IMR-90 (cell line): ENCODE measurements at regions not wholly inside any gene's neighbourhood (a gene's known extent, or its start where the extent isn't known, plus 50 kb on each side); places are given as distances from the start of the nearest gene placed in this dataset.

Experiments
- ATAC-seq: fragments of 200-7000 bp; cut with Tn5 transposase; 2 replicates; pipeline ENCODE4 v1.9.1; 2020; ENCODE audit warnings: low read depth, mild to moderate bottlenecking, moderate library complexity
- BruUV-seq: library from RNA; stranded (reverse); fragments of 400-500 nt; replicated peaks from 2 replicates; lab custom pipeline; 2021; lab: Mats Ljungman, UMichigan
- CTCF ChIA-PET: fragments of 300-600 bp; formaldehyde crosslinking; extraction: SDS; loops from one replicate; lab custom pipeline; 2021; ENCODE audit warnings: antibody characterized with exemption; lab: Yijun Ruan, JAX
- POLR2A ChIA-PET: fragments of 300-600 bp; sonication (Branson Sonifier 250); formaldehyde crosslinking; loops from one replicate; lab custom pipeline; 2022; ENCODE audit warnings: antibody characterized with exemption; ENCODE audit not compliant: unreplicated experiment; lab: Charles Lee
- DNase-seq: peaks from one replicate; pipeline ENCODE4 v3.0.0; 2013
- H2AFZ ChIP-seq: replicated peaks from 2 replicates; pipeline ENCODE3; 2013; ENCODE audit warnings: low read length, mild to moderate bottlenecking; ENCODE audit not compliant: poor library complexity
- H2AK5ac ChIP-seq: 2 replicates; pipeline ENCODE4 v1.6.1; 2013; ENCODE audit warnings: low read depth, low read length, inconsistent platforms
- H2AK9ac ChIP-seq: replicated peaks from 2 replicates; pipeline ENCODE3; 2013; ENCODE audit warnings: mild to moderate bottlenecking, low read depth, low read length, moderate library complexity; ENCODE audit not compliant: poor library complexity
- H2BK120ac ChIP-seq: 2 replicates; pipeline ENCODE4 v1.6.1; 2013; ENCODE audit warnings: low read depth, low read length, inconsistent platforms
- H2BK15ac ChIP-seq: 3 replicates; pipeline ENCODE4 v1.6.1; 2013; ENCODE audit warnings: low read depth, low read length, inconsistent platforms
- H2BK20ac ChIP-seq: 2 replicates; pipeline ENCODE4 v1.6.1; 2013; ENCODE audit warnings: low read depth, mild to moderate bottlenecking, inconsistent platforms, low read length, moderate library complexity
- H2BK5ac ChIP-seq: 2 replicates; pipeline ENCODE4 v1.6.1; 2013; ENCODE audit warnings: mild to moderate bottlenecking, low read depth, low read length, inconsistent platforms; ENCODE audit not compliant: poor library complexity, severe bottlenecking
- H3K14ac ChIP-seq: replicated peaks from 2 replicates; pipeline ENCODE4 v1.6.1; 2013; ENCODE audit warnings: low read depth, low read length, inconsistent platforms
- H3K18ac ChIP-seq: 2 replicates; pipeline ENCODE4 v1.6.1; 2013; ENCODE audit warnings: low read depth, low read length, control low read depth
- H3K23ac ChIP-seq: 2 replicates; pipeline ENCODE4 v1.6.1; 2013; ENCODE audit warnings: low read depth, low read length, inconsistent platforms
- H3K27ac ChIP-seq: 2 replicates; pipeline ENCODE4 v1.5.1; 2013; ENCODE audit warnings: mild to moderate bottlenecking, control low read depth, low read length; ENCODE audit not compliant: insufficient read depth
- H3K27me3 ChIP-seq: 2 replicates; pipeline ENCODE4 v1.6.1; 2013; ENCODE audit warnings: low read length; ENCODE audit not compliant: control insufficient read depth, insufficient read depth
- H3K36me3 ChIP-seq: 2 replicates; pipeline ENCODE4 v1.6.1; 2013; ENCODE audit warnings: low read length, mixed read lengths; ENCODE audit not compliant: control insufficient read depth, insufficient read depth
- H3K4ac ChIP-seq: 2 replicates; pipeline ENCODE4 v1.6.1; 2013; ENCODE audit warnings: low read depth, low read length, inconsistent platforms
- H3K4me1 ChIP-seq: 2 replicates; pipeline ENCODE4 v1.6.1; 2013; ENCODE audit warnings: low read length, mixed read lengths; ENCODE audit not compliant: control insufficient read depth, insufficient read depth
- H3K4me2 ChIP-seq: 2 replicates; pipeline ENCODE4 v1.6.1; 2013; ENCODE audit warnings: low read depth, mild to moderate bottlenecking, control low read depth, low read length, moderate library complexity
- H3K4me3 ChIP-seq: 2 replicates; pipeline ENCODE4 v1.5.1; 2013; ENCODE audit warnings: low read depth, mild to moderate bottlenecking, control low read depth, low read length, moderate library complexity; ENCODE audit not compliant: insufficient read depth
- H3K56ac ChIP-seq: 2 replicates; pipeline ENCODE4 v1.6.1; 2013; ENCODE audit warnings: low read length, inconsistent platforms; ENCODE audit not compliant: insufficient read depth; ENCODE audit errors: extremely low read depth
- H3K79me1 ChIP-seq, 2 experiments: 2 replicates each; pipeline ENCODE4 v1.6.1; 2013; ENCODE audit warnings: low read length in 2 of 2, inconsistent platforms in 1 of 2, low read depth in 1 of 2
- H3K9ac ChIP-seq: 2 replicates; pipeline ENCODE4 v1.6.1; 2013; ENCODE audit warnings: low read depth, low read length, control low read depth
- H3K9me1 ChIP-seq: 2 replicates; pipeline ENCODE4 v1.6.1; 2013; ENCODE audit warnings: low read length, inconsistent platforms; ENCODE audit not compliant: insufficient read depth
- H3K9me3 ChIP-seq: 2 replicates; pipeline ENCODE4 v1.6.1; 2013; ENCODE audit warnings: low read length; ENCODE audit not compliant: control insufficient read depth, insufficient read depth
- H4K20me1 ChIP-seq: 2 replicates; pipeline ENCODE4 v1.6.1; 2013; ENCODE audit warnings: low read length, inconsistent platforms; ENCODE audit not compliant: insufficient read depth
- H4K5ac ChIP-seq: 2 replicates; pipeline ENCODE4 v1.6.1; 2013; ENCODE audit warnings: mild to moderate bottlenecking, low read depth, low read length, control low read depth
- H4K8ac ChIP-seq, 2 experiments: 2 replicates each; pipeline ENCODE4 v1.6.1; 2013; ENCODE audit warnings: low read depth in 2 of 2, low read length in 2 of 2, control low read depth in 1 of 2, inconsistent platforms in 1 of 2
- H4K91ac ChIP-seq: 2 replicates; pipeline ENCODE4 v1.6.1; 2013; ENCODE audit warnings: low read depth, low read length, inconsistent platforms; ENCODE audit not compliant: insufficient read depth
- BHLHE40 ChIP-seq: fragments of 150-350 bp; IDR thresholded peaks from 2 replicates; pipeline ENCODE4 v1.6.1; 2016; ENCODE audit warnings: mild to moderate bottlenecking, low read depth, low read length
- CEBPB ChIP-seq: IDR thresholded peaks from 2 replicates; pipeline ENCODE4 v1.6.1; 2012; ENCODE audit warnings: low read depth, low read length, improper control_type of control experiment
- CHD1 ChIP-seq: IDR thresholded peaks from 2 replicates; pipeline ENCODE4 v1.6.1; 2012; ENCODE audit warnings: low read depth, low read length, improper control_type of control experiment
- FOS ChIP-seq: fragments of 150-350 bp; IDR thresholded peaks from 2 replicates; pipeline ENCODE4 v1.6.1; 2016; ENCODE audit warnings: low read depth, low read length
- MAFK ChIP-seq: IDR thresholded peaks from 2 replicates; pipeline ENCODE4 v1.6.1; 2012; ENCODE audit warnings: low read depth, low read length, improper control_type of control experiment
- MAZ ChIP-seq: IDR thresholded peaks from 2 replicates; pipeline ENCODE4 v1.6.1; 2012; ENCODE audit warnings: low read depth, mild to moderate bottlenecking, low read length, improper control_type of control experiment, moderate library complexity, borderline replicate concordance
- MXI1 ChIP-seq: IDR thresholded peaks from 2 replicates; pipeline ENCODE4 v1.6.1; 2012; ENCODE audit warnings: low read depth, mild to moderate bottlenecking, low read length, moderate library complexity, borderline replicate concordance
- NFE2L2 ChIP-seq: fragments of 150-350 bp; IDR thresholded peaks from 2 replicates; pipeline ENCODE4 v1.6.1; 2016; ENCODE audit warnings: low read depth, mild to moderate bottlenecking, low read length
- POLR2A ChIP-seq: IDR thresholded peaks from 2 replicates; pipeline ENCODE4 v1.6.1; 2012; ENCODE audit warnings: mild to moderate bottlenecking, low read depth, low read length
- RAD21 ChIP-seq: IDR thresholded peaks from 2 replicates; pipeline ENCODE4 v1.6.1; 2012; ENCODE audit warnings: low read length, improper control_type of control experiment
- RCOR1 ChIP-seq: IDR thresholded peaks from 2 replicates; pipeline ENCODE4 v1.6.1; 2012; ENCODE audit warnings: mild to moderate bottlenecking, low read length, improper control_type of control experiment; ENCODE audit not compliant: insufficient replicate concordance
- RFX5 ChIP-seq: IDR thresholded peaks from 2 replicates; pipeline ENCODE4 v1.8.0; 2012; ENCODE audit warnings: low read depth, mild to moderate bottlenecking, low read length, moderate library complexity
- SMC3 ChIP-seq: fragments of 150-350 bp; IDR thresholded peaks from 2 replicates; pipeline ENCODE4 v1.6.1; 2016; ENCODE audit warnings: low read depth, mild to moderate bottlenecking, antibody characterized with exemption, low read length, moderate library complexity
- WGBS, 2 experiments: methylation state at CpG; one replicate each; pipeline versions ENCODE4 v1.1.5 to v1.1.7; 2013; ENCODE audit warnings: missing lambda C conversion rate in 2 of 2; ENCODE audit not compliant: insufficient read length in 1 of 2; ENCODE audit errors: extremely low coverage in 2 of 2; 5-methylcytosine and 5-hydroxymethylcytosine counted together
- dilution Hi-C: fragments of 300-500 bp; cut with HindIII; formaldehyde crosslinking; loops from one replicate; pipeline ENCODE4 v1.14.3; 2018; ENCODE audit warnings: low sequenced_read_pairs; ENCODE audit not compliant: unreplicated experiment
- in situ Hi-C: fragments of 300-500 bp; cut with MboI; formaldehyde crosslinking; loops from 3 replicates; pipeline ENCODE4 v1.14.3; 2019; ENCODE audit warnings: low sequenced_read_pairs, inconsistent platforms, mixed read lengths
- intact Hi-C: fragments of 100-400 bp; cut with micrococcal nuclease; formaldehyde crosslinking; loops from 2 replicates; pipeline ENCODE4 v1.10.0; 2022
- TF ChIP-seq, protein P1 (sequence below): fragments of 150-350 bp; IDR thresholded peaks from 2 replicates; pipeline ENCODE4 v1.6.1; 2017; ENCODE audit warnings: mild to moderate bottlenecking, antibody characterized with exemption, low read length, low read depth
- TF ChIP-seq, protein P2 (sequence below): conservative IDR thresholded peaks from 2 replicates; pipeline ENCODE4 v1.5.1; 2012; ENCODE audit warnings: mild to moderate bottlenecking, low read depth, low read length, improper control_type of control experiment
- TF ChIP-seq, protein P3 (sequence below): fragments of 150-350 bp; IDR thresholded peaks from 2 replicates; pipeline ENCODE4 v1.6.1; 2016; ENCODE audit warnings: low read depth, mild to moderate bottlenecking, low read length, moderate library complexity, borderline replicate concordance

DNA sequence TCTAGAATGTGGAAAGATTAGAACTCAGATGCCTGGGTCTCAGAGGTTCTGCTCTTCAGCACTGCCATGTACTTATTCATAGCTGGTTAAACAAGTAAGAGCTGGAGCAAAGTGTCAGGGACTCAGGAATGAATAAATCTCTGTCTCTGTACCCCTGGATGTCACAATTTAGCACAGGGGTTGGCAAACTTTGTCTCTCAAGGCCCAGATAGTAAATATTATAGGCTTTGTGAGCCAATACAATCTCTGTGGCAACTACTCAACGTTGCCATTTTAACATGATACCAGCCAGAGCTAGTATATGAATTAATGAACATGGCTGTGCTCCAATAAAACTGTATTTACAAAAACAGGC, 220.3 kb upstream of the MON1B start:
- ATAC-seq (no peak), DNase-seq (no peak)
- Histone ChIP-seq H3K4me3 (no peak overlapping the region), H3K14ac (no peak overlapping the region), H3K9me1 (no peaks in the 10 kb centered on the region), H3K56ac (no peak overlapping the region), H3K4ac (no peak overlapping the region), H3K4me2 (no peak overlapping the region), H3K9ac (no peak overlapping the region), H2AFZ (no peak overlapping the region), H2AK5ac (no peak overlapping the region), H2BK5ac (no peak overlapping the region), H2BK120ac (no peak overlapping the region), H2BK20ac (no peak overlapping the region), H3K36me3 (no peaks in the 10 kb centered on the region), H3K9me3 (no peaks in the 10 kb centered on the region), H4K91ac (no peak overlapping the region), H3K27ac (no peak overlapping the region), H4K20me1 (no peaks in the 10 kb centered on the region), H3K4me1 (no peaks in the 10 kb centered on the region), H3K27me3 (no peaks in the 10 kb centered on the region), H2AK9ac (no peak overlapping the region), H3K79me1 (no peaks in the 10 kb centered on the region), H3K18ac (no peak overlapping the region), H4K8ac (no peak overlapping the region), H4K5ac (no peak overlapping the region), H2BK15ac (no peak overlapping the region), H3K23ac (no peak overlapping the region)
- ChIA-PET POLR2A (no interaction called here), CTCF (no interaction called here)
- intact Hi-C loops = no loop called here
- TF ChIP-seq, protein P1, sequence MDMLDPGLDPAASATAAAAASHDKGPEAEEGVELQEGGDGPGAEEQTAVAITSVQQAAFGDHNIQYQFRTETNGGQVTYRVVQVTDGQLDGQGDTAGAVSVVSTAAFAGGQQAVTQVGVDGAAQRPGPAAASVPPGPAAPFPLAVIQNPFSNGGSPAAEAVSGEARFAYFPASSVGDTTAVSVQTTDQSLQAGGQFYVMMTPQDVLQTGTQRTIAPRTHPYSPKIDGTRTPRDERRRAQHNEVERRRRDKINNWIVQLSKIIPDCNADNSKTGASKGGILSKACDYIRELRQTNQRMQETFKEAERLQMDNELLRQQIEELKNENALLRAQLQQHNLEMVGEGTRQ = no peak
- TF ChIP-seq, protein P2, sequence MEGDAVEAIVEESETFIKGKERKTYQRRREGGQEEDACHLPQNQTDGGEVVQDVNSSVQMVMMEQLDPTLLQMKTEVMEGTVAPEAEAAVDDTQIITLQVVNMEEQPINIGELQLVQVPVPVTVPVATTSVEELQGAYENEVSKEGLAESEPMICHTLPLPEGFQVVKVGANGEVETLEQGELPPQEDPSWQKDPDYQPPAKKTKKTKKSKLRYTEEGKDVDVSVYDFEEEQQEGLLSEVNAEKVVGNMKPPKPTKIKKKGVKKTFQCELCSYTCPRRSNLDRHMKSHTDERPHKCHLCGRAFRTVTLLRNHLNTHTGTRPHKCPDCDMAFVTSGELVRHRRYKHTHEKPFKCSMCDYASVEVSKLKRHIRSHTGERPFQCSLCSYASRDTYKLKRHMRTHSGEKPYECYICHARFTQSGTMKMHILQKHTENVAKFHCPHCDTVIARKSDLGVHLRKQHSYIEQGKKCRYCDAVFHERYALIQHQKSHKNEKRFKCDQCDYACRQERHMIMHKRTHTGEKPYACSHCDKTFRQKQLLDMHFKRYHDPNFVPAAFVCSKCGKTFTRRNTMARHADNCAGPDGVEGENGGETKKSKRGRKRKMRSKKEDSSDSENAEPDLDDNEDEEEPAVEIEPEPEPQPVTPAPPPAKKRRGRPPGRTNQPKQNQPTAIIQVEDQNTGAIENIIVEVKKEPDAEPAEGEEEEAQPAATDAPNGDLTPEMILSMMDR = no peak
- TF ChIP-seq, protein P3, sequence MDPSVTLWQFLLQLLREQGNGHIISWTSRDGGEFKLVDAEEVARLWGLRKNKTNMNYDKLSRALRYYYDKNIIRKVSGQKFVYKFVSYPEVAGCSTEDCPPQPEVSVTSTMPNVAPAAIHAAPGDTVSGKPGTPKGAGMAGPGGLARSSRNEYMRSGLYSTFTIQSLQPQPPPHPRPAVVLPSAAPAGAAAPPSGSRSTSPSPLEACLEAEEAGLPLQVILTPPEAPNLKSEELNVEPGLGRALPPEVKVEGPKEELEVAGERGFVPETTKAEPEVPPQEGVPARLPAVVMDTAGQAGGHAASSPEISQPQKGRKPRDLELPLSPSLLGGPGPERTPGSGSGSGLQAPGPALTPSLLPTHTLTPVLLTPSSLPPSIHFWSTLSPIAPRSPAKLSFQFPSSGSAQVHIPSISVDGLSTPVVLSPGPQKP = no peak
- no peak for TF ChIP-seq SMC3
- TF ChIP-seq FOS = no peak
- TF ChIP-seq RCOR1 = no peak
- no peak for TF ChIP-seq BHLHE40
- no peak for TF ChIP-seq MAZ
- no peak for TF ChIP-seq CEBPB
- TF ChIP-seq NFE2L2 = no peak
- TF ChIP-seq CHD1 = no peak
- no peak for TF ChIP-seq RAD21
- no peak for TF ChIP-seq MXI1
- no peak for TF ChIP-seq POLR2A
- no peak for TF ChIP-seq RFX5
- TF ChIP-seq MAFK = no peak
- no TSS peak for BruUV-seq
- in situ Hi-C loops = no loop called here
- dilution Hi-C loops = no loop called here
- WGBS, 2 experiments = no CpG with 5 or more reads among the region's 1 CpG
